ENCODE measurements at regions not wholly inside any gene's neighbourhood (a gene's known extent, or its start where the extent isn't known, plus 50 kb on each side); places are given as distances from the start of the nearest gene placed in this dataset.

GRCh38 chr3:117997201-117998049, 1037.2 kb downstream of the IGSF11 start (continued):
- TF ChIP-seq RAD21 (IDR thresholded peaks at IDR 0.05 in 1 of 2, conservative IDR thresholded peaks at IDR 0.05 in 1 of 2; ENCODE audit: low read depth in 2 of 2, low read length in 2 of 2) (peak; percentile 84 to 89), GTF2F1 (IDR thresholded peaks at IDR 0.05; ENCODE audit: borderline replicate concordance, low read depth, low read length) (no peak), TAF1 (IDR thresholded peaks at IDR 0.05; ENCODE audit: low read depth, low read length) (peak; percentile 75), POU5F1 (IDR thresholded peaks at IDR 0.05; ENCODE audit: low read depth, low read length) (no peak), NANOG (IDR thresholded peaks at IDR 0.05; ENCODE audit: insufficient read depth, low read depth, low read length, poor library complexity, severe bottlenecking) (no peak), CHD7 (IDR thresholded peaks at IDR 0.05; ENCODE audit: insufficient replicate concordance, low read length) (no peak), EP300 (IDR thresholded peaks at IDR 0.05; ENCODE audit: borderline replicate concordance in 1 of 2, low read depth in 2 of 2, low read length in 2 of 2) (no peak), JUN (IDR thresholded peaks at IDR 0.05; ENCODE audit: low read depth, low read length) (no peak), NRF1 (IDR thresholded peaks at IDR 0.05; ENCODE audit: low read depth, low read length) (no peak), SP4 (IDR thresholded peaks at IDR 0.05; ENCODE audit: low read length) (no peak)
